ENCODE measurements at regions not wholly inside any gene's neighbourhood (a gene's known extent, or its start where the extent isn't known, plus 50 kb on each side); places are given as distances from the start of the nearest gene placed in this dataset.

DNA sequence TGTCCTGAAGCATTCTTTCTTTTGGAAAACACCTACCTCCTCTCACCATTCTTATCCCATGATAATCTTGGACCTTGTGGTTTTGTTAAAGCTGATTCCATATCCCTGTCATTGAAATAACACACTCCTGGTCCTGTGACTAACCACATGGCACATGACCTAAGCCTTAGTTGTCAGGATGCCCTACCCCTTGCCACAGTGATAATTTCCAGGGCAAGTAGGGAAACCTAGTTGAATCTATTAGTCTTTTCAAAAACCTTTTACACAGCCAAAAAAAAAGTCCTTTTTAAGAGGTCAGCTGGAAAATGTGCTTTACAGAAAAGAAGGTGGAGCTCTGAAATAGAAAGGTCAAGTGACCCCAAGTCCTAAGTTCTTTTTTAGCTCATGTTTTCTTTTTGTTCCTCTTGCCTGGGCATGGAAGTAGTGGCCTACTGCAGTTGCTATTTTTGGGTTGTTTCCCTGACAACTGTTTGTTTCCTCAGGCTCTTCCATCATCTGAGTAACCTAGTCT lies 608.4 kb downstream of the LRFN5 start:
- DNase-seq (no peak), FAIRE-seq (no peak)
- no peaks in the 10 kb centered on the region for H3K4me1 ChIP-seq (ENCODE audit: control insufficient read depth in 3 of 3, insufficient read depth in 2 of 3, low read depth in 1 of 3, low read length in 2 of 3)

DNA sequence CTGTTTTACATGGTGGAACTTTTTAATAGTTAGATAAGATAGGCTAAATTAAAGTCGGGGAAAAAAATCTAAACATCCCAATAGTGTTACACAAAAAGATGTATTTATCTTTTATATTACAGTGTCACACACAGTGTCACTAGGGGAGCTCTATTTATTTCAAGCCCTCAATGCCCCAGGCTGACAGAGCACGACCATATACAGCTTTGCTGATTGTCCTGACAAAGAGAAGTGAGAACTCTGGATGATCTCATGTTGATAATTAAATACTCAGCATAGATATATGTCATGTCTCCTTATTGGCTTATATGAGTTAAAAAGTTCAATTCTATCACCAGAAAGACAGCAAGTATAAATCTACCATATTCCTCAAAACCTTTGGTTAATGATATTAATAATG lies 594.3 kb downstream of the LRFN5 start:
- FAIRE-seq, result no peak
- no peak for DNase-seq
- Histone ChIP-seq H3K4me3 (ENCODE audit: low read depth in 1 of 3, low read length in 3 of 3) (no peak overlapping the region), H3K36me3 (ENCODE audit: control insufficient read depth in 3 of 3, insufficient read depth in 2 of 3, low read depth in 1 of 3, low read length in 3 of 3) (no peaks in the 10 kb centered on the region), H3K9me3 (ENCODE audit: control insufficient read depth in 2 of 2, insufficient read depth in 1 of 2, low read depth in 1 of 2, low read length in 1 of 2) (no peaks in the 10 kb centered on the region), H3K27ac (ENCODE audit: low read depth in 1 of 3, low read length in 2 of 3) (no peak overlapping the region), H3K4me1 (ENCODE audit: control insufficient read depth in 3 of 3, insufficient read depth in 2 of 3, low read depth in 1 of 3, low read length in 2 of 3) (no peaks in the 10 kb centered on the region), H3K27me3 (ENCODE audit: control insufficient read depth in 3 of 3, insufficient read depth in 3 of 3, low read length in 3 of 3) (no peaks in the 10 kb centered on the region)
- WGBS, 3 donors, result 50 to 63% (median 50%) methylated on average over 2 of the region's 2 CpGs

More for the DNA sequence above, 608.4 kb downstream of the LRFN5 start:
- Histone ChIP-seq H3K27me3 (ENCODE audit: control insufficient read depth in 3 of 3, insufficient read depth in 3 of 3, low read length in 3 of 3) (no peaks in the 10 kb centered on the region), H3K36me3 (ENCODE audit: control insufficient read depth in 3 of 3, insufficient read depth in 2 of 3, low read depth in 1 of 3, low read length in 3 of 3) (no peaks in the 10 kb centered on the region), H3K4me3 (ENCODE audit: low read depth in 1 of 3, low read length in 3 of 3) (no peak overlapping the region), H3K9me3 (ENCODE audit: control insufficient read depth in 2 of 2, insufficient read depth in 1 of 2, low read depth in 1 of 2, low read length in 1 of 2) (no peaks in the 10 kb centered on the region), H3K27ac (ENCODE audit: low read depth in 1 of 3, low read length in 2 of 3) (no peak overlapping the region)

DNA sequence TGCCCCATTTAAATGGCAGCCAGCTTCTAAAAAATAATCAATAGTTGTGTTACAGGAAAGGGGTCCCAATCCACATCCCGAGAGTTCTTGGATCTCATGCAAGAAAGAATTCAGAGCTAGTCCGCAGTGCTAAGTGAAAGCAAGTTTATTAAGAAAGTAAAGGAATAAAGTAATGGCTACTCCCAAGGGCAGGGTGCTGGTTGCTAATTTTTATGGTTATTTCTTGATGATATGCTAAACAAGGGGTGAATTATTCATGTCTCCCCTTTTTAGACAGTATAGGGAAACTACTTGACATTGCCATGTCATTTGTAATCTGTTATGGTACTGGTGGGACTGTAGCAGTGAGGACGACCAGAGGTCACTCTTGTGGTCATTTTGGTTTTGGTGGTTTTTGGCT lies 591.3 kb downstream of the LRFN5 start:
- H3K27me3 ChIP-seq (ENCODE audit: control insufficient read depth in 3 of 3, insufficient read depth in 3 of 3, low read length in 3 of 3), result no peaks in the 10 kb centered on the region
- no peaks in the 10 kb centered on the region for H3K9me3 ChIP-seq (ENCODE audit: control insufficient read depth in 2 of 2, insufficient read depth in 1 of 2, low read depth in 1 of 2, low read length in 1 of 2)
- H3K4me1 ChIP-seq (ENCODE audit: control insufficient read depth in 3 of 3, insufficient read depth in 2 of 3, low read depth in 1 of 3, low read length in 2 of 3), result no peaks in the 10 kb centered on the region
- FAIRE-seq, result no peak
- no peak overlapping the region for H3K4me3 ChIP-seq (ENCODE audit: low read depth in 1 of 3, low read length in 3 of 3)
- H3K27ac ChIP-seq (ENCODE audit: low read depth in 1 of 3, low read length in 2 of 3), result no peak overlapping the region
- H3K36me3 ChIP-seq (ENCODE audit: control insufficient read depth in 3 of 3, insufficient read depth in 2 of 3, low read depth in 1 of 3, low read length in 3 of 3), result no peaks in the 10 kb centered on the region
- no peak for DNase-seq
- 63 to 80% (median 71%) methylated on average over 3 of the region's 3 CpGs for WGBS, 3 donors

DNA sequence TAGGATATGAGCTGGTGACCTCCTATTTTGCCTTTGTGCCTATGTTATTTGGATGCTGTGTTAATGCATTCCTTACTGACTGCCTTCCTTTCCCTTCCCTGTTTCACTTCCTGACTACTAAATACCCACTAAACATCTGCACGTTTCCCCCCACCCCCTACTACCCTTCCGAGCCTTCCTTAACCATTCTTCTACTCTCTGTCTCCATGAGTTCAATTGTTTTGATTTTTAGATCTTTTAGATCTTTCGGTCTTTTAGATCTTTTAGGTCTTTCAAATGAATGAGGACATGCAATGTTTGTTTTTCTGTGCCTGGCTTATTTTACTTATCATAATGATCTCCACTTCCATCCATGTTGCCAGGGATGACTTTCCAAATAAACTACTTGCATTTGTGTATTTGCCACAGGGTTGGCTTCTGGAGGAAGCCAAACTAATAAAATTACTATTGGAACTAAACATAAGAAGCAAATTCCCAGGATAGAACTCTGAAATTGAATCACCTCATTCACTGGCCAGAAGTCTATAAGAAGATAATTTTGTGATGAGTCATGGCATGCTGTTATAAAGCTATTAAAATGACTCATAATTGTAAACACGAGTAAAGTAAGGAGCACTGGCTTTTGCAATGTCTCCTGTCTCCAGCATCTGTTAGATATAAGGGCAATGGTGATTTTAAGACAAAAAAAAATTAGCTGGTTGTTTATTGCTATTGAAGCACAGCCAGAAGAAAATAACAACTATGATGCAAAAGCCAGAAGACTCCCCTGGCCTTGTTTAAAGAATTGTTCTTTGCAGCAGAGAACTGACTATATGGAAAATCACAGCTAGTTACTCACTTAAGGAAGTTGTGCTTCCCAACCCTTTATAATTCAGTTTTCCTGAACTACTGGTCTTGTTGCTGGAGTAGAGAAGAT lies 586.3 kb downstream of the LRFN5 start:
- FAIRE-seq (no peak), DNase-seq (no peak)
- H3K9me3 ChIP-seq (ENCODE audit: control insufficient read depth in 2 of 2, insufficient read depth in 1 of 2, low read depth in 1 of 2, low read length in 1 of 2), result no peaks in the 10 kb centered on the region
- no peaks in the 10 kb centered on the region for H3K4me1 ChIP-seq (ENCODE audit: control insufficient read depth in 3 of 3, insufficient read depth in 2 of 3, low read depth in 1 of 3, low read length in 2 of 3)
- no peak overlapping the region for H3K27ac ChIP-seq (ENCODE audit: low read depth in 1 of 3, low read length in 2 of 3)
- H3K4me3 ChIP-seq (ENCODE audit: low read depth in 1 of 3, low read length in 3 of 3), result no peak overlapping the region
- no peaks in the 10 kb centered on the region for H3K27me3 ChIP-seq (ENCODE audit: control insufficient read depth in 3 of 3, insufficient read depth in 3 of 3, low read length in 3 of 3)
- WGBS, 3 donors, result 42 to 53% (median 52%) methylated on average over 4 of the region's 4 CpGs
- H3K36me3 ChIP-seq (ENCODE audit: control insufficient read depth in 3 of 3, insufficient read depth in 2 of 3, low read depth in 1 of 3, low read length in 3 of 3), result no peaks in the 10 kb centered on the region

- H3K27me3 ChIP-seq (ENCODE audit: control insufficient read depth in 3 of 3, insufficient read depth in 3 of 3, low read length in 3 of 3), result no peaks in the 10 kb centered on the region
- no peaks in the 10 kb centered on the region for H3K9me3 ChIP-seq (ENCODE audit: control insufficient read depth in 2 of 2, insufficient read depth in 1 of 2, low read depth in 1 of 2, low read length in 1 of 2)
- no peak overlapping the region for H3K4me3 ChIP-seq (ENCODE audit: low read depth in 1 of 3, low read length in 3 of 3)
- H3K4me1 ChIP-seq (ENCODE audit: control insufficient read depth in 3 of 3, insufficient read depth in 2 of 3, low read depth in 1 of 3, low read length in 2 of 3), result no peaks in the 10 kb centered on the region
- DNase-seq, result no peak
- no peaks in the 10 kb centered on the region for H3K36me3 ChIP-seq (ENCODE audit: control insufficient read depth in 3 of 3, insufficient read depth in 2 of 3, low read depth in 1 of 3, low read length in 3 of 3)
- no peak overlapping the region for H3K27ac ChIP-seq (ENCODE audit: low read depth in 1 of 3, low read length in 2 of 3)
- 62 to 90% (median 82%) methylated on average over 1 of the region's 1 CpG for WGBS, 3 donors
- FAIRE-seq, result no peak
These were observed 584.1 kb downstream of the LRFN5 start for GRCh38 chr14:42190744-42191143.

DNA sequence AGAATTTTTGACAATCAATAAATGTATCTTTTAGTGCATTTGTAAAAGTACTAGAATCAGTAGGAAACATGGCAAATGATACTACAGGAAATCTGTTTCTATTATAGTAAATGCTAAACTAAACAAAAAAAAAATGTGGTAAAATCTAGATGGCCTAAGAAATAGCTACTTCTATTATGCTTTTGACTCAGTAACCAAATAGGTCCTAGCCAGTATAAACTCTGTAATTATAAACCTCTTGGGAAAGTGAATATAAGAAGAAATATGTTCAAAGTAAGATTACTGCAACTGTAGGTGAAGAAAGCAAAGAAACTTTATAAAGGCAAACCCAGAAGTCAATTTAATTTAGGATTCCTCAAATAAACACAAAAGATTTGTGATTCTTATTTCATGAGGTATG lies 581.2 kb downstream of the LRFN5 start:
- H3K36me3 ChIP-seq (ENCODE audit: control insufficient read depth in 3 of 3, insufficient read depth in 2 of 3, low read depth in 1 of 3, low read length in 3 of 3), result no peaks in the 10 kb centered on the region
- DNase-seq, result no peak
- no peaks in the 10 kb centered on the region for H3K4me1 ChIP-seq (ENCODE audit: control insufficient read depth in 3 of 3, insufficient read depth in 2 of 3, low read depth in 1 of 3, low read length in 2 of 3)
- H3K27ac ChIP-seq (ENCODE audit: low read depth in 1 of 3, low read length in 2 of 3), result no peak overlapping the region
- no peak for FAIRE-seq
- no peak overlapping the region for H3K4me3 ChIP-seq (ENCODE audit: low read depth in 1 of 3, low read length in 3 of 3)
- H3K9me3 ChIP-seq (ENCODE audit: control insufficient read depth in 2 of 2, insufficient read depth in 1 of 2, low read depth in 1 of 2, low read length in 1 of 2), result no peaks in the 10 kb centered on the region
- H3K27me3 ChIP-seq (ENCODE audit: control insufficient read depth in 3 of 3, insufficient read depth in 3 of 3, low read length in 3 of 3), result no peaks in the 10 kb centered on the region

DNA sequence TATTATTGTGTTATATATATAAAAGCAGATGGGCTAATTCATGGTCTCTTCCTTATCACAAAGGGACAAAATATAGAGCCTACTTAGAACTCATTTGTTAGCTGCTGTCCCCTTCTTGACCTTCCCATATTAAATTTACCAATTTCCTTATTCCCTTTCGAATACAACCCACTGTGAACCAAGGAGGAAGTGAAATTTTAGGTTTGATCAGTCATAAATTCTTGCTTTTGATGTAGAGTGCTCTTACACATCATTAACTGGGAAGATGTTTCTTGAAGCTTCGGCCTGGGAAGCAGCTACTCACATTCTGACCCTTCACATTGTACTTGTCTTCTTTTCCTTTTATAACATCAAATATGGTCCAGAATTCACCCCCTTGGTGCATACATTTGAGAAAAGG lies 579.0 kb downstream of the LRFN5 start:
- DNase-seq (no peak), FAIRE-seq (no peak)
- no peak overlapping the region for H3K27ac ChIP-seq (ENCODE audit: low read depth in 1 of 3, low read length in 2 of 3)
- no peaks in the 10 kb centered on the region for H3K36me3 ChIP-seq (ENCODE audit: control insufficient read depth in 3 of 3, insufficient read depth in 2 of 3, low read depth in 1 of 3, low read length in 3 of 3)
- WGBS, 3 donors, result 47 to 58% (median 51%) methylated on average over 2 of the region's 2 CpGs
- H3K9me3 ChIP-seq (ENCODE audit: control insufficient read depth in 2 of 2, insufficient read depth in 1 of 2, low read depth in 1 of 2, low read length in 1 of 2), result no peaks in the 10 kb centered on the region
- no peaks in the 10 kb centered on the region for H3K4me1 ChIP-seq (ENCODE audit: control insufficient read depth in 3 of 3, insufficient read depth in 2 of 3, low read depth in 1 of 3, low read length in 2 of 3)
- H3K4me3 ChIP-seq (ENCODE audit: low read depth in 1 of 3, low read length in 3 of 3), result no peak overlapping the region
- H3K27me3 ChIP-seq (ENCODE audit: control insufficient read depth in 3 of 3, insufficient read depth in 3 of 3, low read length in 3 of 3), result no peaks in the 10 kb centered on the region

GRCh38 chr14:42174357-42174756 lies 567.7 kb downstream of the LRFN5 start:
- peaks cover 0 to 6% of the 10 kb centered on the region in 2 donors for H3K9me3 ChIP-seq (ENCODE audit: control insufficient read depth in 2 of 2, insufficient read depth in 1 of 2, low read depth in 1 of 2, low read length in 1 of 2)
- H3K27me3 ChIP-seq (ENCODE audit: control insufficient read depth in 3 of 3, insufficient read depth in 3 of 3, low read length in 3 of 3), result no peaks in the 10 kb centered on the region
- WGBS, 3 donors, result 72 to 77% (median 73%) methylated on average over 3 of the region's 3 CpGs
- FAIRE-seq (no peak), DNase-seq (no peak)
- no peak overlapping the region for H3K27ac ChIP-seq (ENCODE audit: low read depth in 1 of 3, low read length in 2 of 3)
- H3K36me3 ChIP-seq (ENCODE audit: control insufficient read depth in 3 of 3, insufficient read depth in 2 of 3, low read depth in 1 of 3, low read length in 3 of 3), result no peaks in the 10 kb centered on the region
- no peak overlapping the region for H3K4me3 ChIP-seq (ENCODE audit: low read depth in 1 of 3, low read length in 3 of 3)
- no peaks in the 10 kb centered on the region for H3K4me1 ChIP-seq (ENCODE audit: control insufficient read depth in 3 of 3, insufficient read depth in 2 of 3, low read depth in 1 of 3, low read length in 2 of 3)

GRCh38 chr14:42173206-42173605 lies 566.5 kb downstream of the LRFN5 start:
- Histone ChIP-seq H3K9me3 (ENCODE audit: control insufficient read depth in 2 of 2, insufficient read depth in 1 of 2, low read depth in 1 of 2, low read length in 1 of 2) (peaks cover 0 to 6% of the 10 kb centered on the region in 2 donors), H3K4me3 (ENCODE audit: low read depth in 1 of 3, low read length in 3 of 3) (no peak overlapping the region), H3K36me3 (ENCODE audit: control insufficient read depth in 3 of 3, insufficient read depth in 2 of 3, low read depth in 1 of 3, low read length in 3 of 3) (no peaks in the 10 kb centered on the region), H3K4me1 (ENCODE audit: control insufficient read depth in 3 of 3, insufficient read depth in 2 of 3, low read depth in 1 of 3, low read length in 2 of 3) (no peaks in the 10 kb centered on the region), H3K27me3 (ENCODE audit: control insufficient read depth in 3 of 3, insufficient read depth in 3 of 3, low read length in 3 of 3) (no peaks in the 10 kb centered on the region), H3K27ac (ENCODE audit: low read depth in 1 of 3, low read length in 2 of 3) (no peak overlapping the region)
- DNase-seq (no peak), FAIRE-seq (no peak)
- WGBS, 3 donors, result 82 to 97% (median 89%) methylated on average over 1 of the region's 1 CpG

All from small intestine (tissue), 7 donors.